Ovary (tissue), 7 donors: ENCODE measurements at regions not wholly inside any gene's neighbourhood (a gene's known extent, or its start where the extent isn't known, plus 50 kb on each side); places are given as distances from the start of the nearest gene placed in this dataset. TPM values are rescaled to one million over a fixed set of nuclear protein-coding genes. Genes with fewer than 3 reads are reported as not detected.

Experiments
- DNase-seq, 5 donors: peaks; one replicate each; pipeline ENCODE4 v3.0.0-alpha.2; 2019 to 2020
- H3K27ac ChIP-seq, 2 donors: fragments of 200-600 bp; one replicate each; pipeline versions ENCODE4 v1.5.1 to v1.8.0; 2019 to 2022
- H3K27me3 ChIP-seq: fragments of 200-600 bp; one replicate; pipeline ENCODE4 v1.8.0; 2022
- H3K36me3 ChIP-seq: fragments of 200-600 bp; sonication (generic); one replicate; pipeline ENCODE4 v1.5.1; 2019
- H3K4me1 ChIP-seq: one replicate; pipeline ENCODE4 v1.8.1; 2013; ENCODE audit warnings: mild to moderate bottlenecking, moderate library complexity; ENCODE audit not compliant: insufficient read depth
- H3K4me3 ChIP-seq: fragments of 200-600 bp; sonication (generic); one replicate; pipeline ENCODE4 v1.5.1; 2017
- H3K9me3 ChIP-seq, 2 donors: fragments of 200-600 bp in 1 of 2; sonication (generic) in 1 of 2; one replicate each; pipeline versions ENCODE4 v1.5.1 to v1.8.1; 2013 to 2019; ENCODE audit warnings: mild to moderate bottlenecking in 1 of 2, moderate library complexity in 1 of 2
- CTCF ChIP-seq, 3 donors: fragments of 450-650 bp in 2 of 3; fragments of 200-600 bp in 1 of 3; IDR thresholded peaks; one replicate each; pipeline versions ENCODE4 v1.5.1 to v1.8.0; 2016 to 2022; ENCODE audit warnings: antibody characterized with exemption in 3 of 3, mild to moderate bottlenecking in 1 of 3
- EP300 ChIP-seq: sonication (generic); formaldehyde crosslinking; IDR thresholded peaks from one replicate; pipeline ENCODE4 v1.6.1; 2017; ENCODE audit warnings: antibody characterized with exemption
- POLR2A ChIP-seq: fragments of 450-650 bp; IDR thresholded peaks from one replicate; pipeline ENCODE4 v1.6.1; 2017; ENCODE audit warnings: antibody characterized with exemption, mild to moderate bottlenecking, moderate library complexity
- WGBS, 3 donors: extraction: QIAGEN DNeasy Blood & Tissue Kit in 1 of 3; methylation state at CpG; one replicate each; pipeline versions ENCODE4 v1.1.5 to v1.1.7; 2013 to 2017; 5-methylcytosine and 5-hydroxymethylcytosine counted together
- intact Hi-C, 4 donors: fragments of 100-400 bp; cut with DNase I; formaldehyde crosslinking; loops; one replicate each; pipeline versions ENCODE4 v1.11.0 to v1.15.1; 2022 to 2023
- small RNA-seq: library from RNA; depleted of rRNA; stranded (forward); fragments of <200 nt; gene quantifications from one replicate; pipeline ENCODE3, GENCODE V24; 2016
- donor health status: DM: no; HTN: no; CAD: no; lungs with moderate emphysema.
- donor health status: DM: no; HTN: no; CAD: no.
- donor health status: Bipolar disorder and iron deficiency.
- donor health status: DM: no; HTN: no; CAD: no.
- donor health status: DM: yes; HTN: yes; CAD: no.

- Histone ChIP-seq H3K27me3 (no peaks in the 10 kb centered on the region), H3K36me3 (no peaks in the 10 kb centered on the region), H3K27ac (peak overlapping the region in 1 of 2 donors; percentile 29), H3K4me1 (peaks cover 18% of the 10 kb centered on the region), H3K9me3 (no peaks in the 10 kb centered on the region), H3K4me3 (no peak overlapping the region)
- TF ChIP-seq CTCF (IDR thresholded peaks at IDR 0.05) (no peak), EP300 (no peak), POLR2A (no peak)
- WGBS, 3 donors, result 67 to 70% (median 69%) methylated on average over 4 of the region's 4 CpGs
- intact Hi-C loops, result loop anchor here in 2 of 4 donors (5.0 to 10.0 kb wide), 2 partner anchors 53 to 56 kb away; partner anchors contain the start of gene CDH11 (in 2 of the 2)
- no peak for DNase-seq
Observed at GRCh38 chr16:65178151-65178550, 56.3 kb upstream of the CDH11 start.

- H3K4me1 ChIP-seq, result peaks cover 13% of the 10 kb centered on the region
- DNase-seq, result peak; percentile 57 to 73 (median 60)
- TF ChIP-seq EP300, result no peak
- TF ChIP-seq POLR2A, result no peak
- no peak for TF ChIP-seq CTCF (IDR thresholded peaks at IDR 0.05)
- H3K9me3 ChIP-seq, result no peaks in the 10 kb centered on the region
- WGBS, 3 donors, result 1 to 8% (median 8%) methylated on average over 6 of the region's 6 CpGs
- peak overlapping the region in 1 of 2 donors; percentile 28 for H3K27ac ChIP-seq
- no peak overlapping the region for H3K4me3 ChIP-seq
- intact Hi-C loops, result loop anchor here in 2 of 4 donors (5.0 to 10.0 kb wide), 2 partner anchors 52 to 54 kb away; partner anchors contain the start of gene CDH11 (in 2 of the 2)
- H3K27me3 ChIP-seq, result no peaks in the 10 kb centered on the region
- no peaks in the 10 kb centered on the region for H3K36me3 ChIP-seq
Observed at GRCh38 chr16:65176603-65177002, 54.7 kb upstream of the CDH11 start.

GRCh38 chr16:65172356-65172755 is 50.5 kb upstream of the CDH11 start:
- H3K4me1 ChIP-seq, result peaks cover 11% of the 10 kb centered on the region
- H3K9me3 ChIP-seq, result no peaks in the 10 kb centered on the region
- H3K36me3 ChIP-seq, result no peaks in the 10 kb centered on the region
- 65 to 75% (median 72%) methylated on average over 2 of the region's 2 CpGs for WGBS, 3 donors
- H3K4me3 ChIP-seq, result no peak overlapping the region
- DNase-seq, result no peak
- intact Hi-C loops, result loop anchor here in 1 of 4 donors (10.0 kb wide), 1 partner anchor 48 kb away; the partner anchor contains the start of gene CDH11
- no peaks in the 10 kb centered on the region for H3K27me3 ChIP-seq
- TF ChIP-seq EP300 (no peak), CTCF (IDR thresholded peaks at IDR 0.05) (no peak), POLR2A (no peak)
- no peak overlapping the region for H3K27ac ChIP-seq

Small RNA genes lying in the stretch of these regions (small RNA-seq; reads per million reads assigned to genes)
- gene AC025281.1, result not detected
- gene RNA5SP428, result not detected
